BE2C (cell line): ENCODE measurements at regions not wholly inside any gene's neighbourhood (a gene's known extent, or its start where the extent isn't known, plus 50 kb on each side); places are given as distances from the start of the nearest gene placed in this dataset.
"Not testable (repeated sequence)": the region's sequence is repeated elsewhere in the genome, so short reads cannot be mapped to it uniquely, and the experiment has no call there.

Source experiments
- DNase-seq: peaks from one replicate; pipeline ENCODE4 v3.0.0-alpha.2; 2020
- H3K27me3 ChIP-seq: fragments of 250-450 bp; sonication (Bioruptor Pico); 2 replicates; pipeline ENCODE4 v1.5.1; 2020; ENCODE audit warnings: mild to moderate bottlenecking
- H3K36me3 ChIP-seq: fragments of 250-450 bp; sonication (Bioruptor Pico); 2 replicates; pipeline ENCODE4 v1.5.1; 2020; ENCODE audit warnings: mild to moderate bottlenecking
- H3K4me1 ChIP-seq: fragments of 250-450 bp; sonication (Bioruptor Pico); 2 replicates; pipeline ENCODE4 v1.5.1; 2020
- H3K4me3 ChIP-seq: 2 replicates; pipeline ENCODE4 v1.5.1; 2011; ENCODE audit warnings: low read depth, low read length
- H3K9me3 ChIP-seq: fragments of 250-450 bp; sonication (Bioruptor Pico); 2 replicates; pipeline ENCODE4 v1.5.1; 2020
- CTCF ChIP-seq: IDR thresholded peaks from 2 replicates; pipeline ENCODE4 v1.5.1; 2012; ENCODE audit warnings: mild to moderate bottlenecking, low read depth, low read length

GRCh38 chr2:57022496-57022895 is 838.7 kb downstream of the CCDC85A start:
- Histone ChIP-seq H3K4me3 (no peak overlapping the region), H3K4me1 (no peaks in the 10 kb centered on the region), H3K27me3 (no peaks in the 10 kb centered on the region), H3K9me3 (no peaks in the 10 kb centered on the region), H3K36me3 (no peaks in the 10 kb centered on the region)
- no peak for DNase-seq
- TF ChIP-seq CTCF, result no peak

GRCh38 chr2:57044931-57045635 is 861.3 kb downstream of the CCDC85A start:
- Histone ChIP-seq H3K4me1 (no peaks in the 10 kb centered on the region), H3K9me3 (no peaks in the 10 kb centered on the region), H3K27me3 (no peaks in the 10 kb centered on the region), H3K36me3 (no peaks in the 10 kb centered on the region), H3K4me3 (no peak overlapping the region)
- no peak for TF ChIP-seq CTCF
- DNase-seq, result no peak

- H3K4me1 ChIP-seq, result no peaks in the 10 kb centered on the region
- no peaks in the 10 kb centered on the region for H3K36me3 ChIP-seq
- no peaks in the 10 kb centered on the region for H3K9me3 ChIP-seq
- no peak overlapping the region for H3K4me3 ChIP-seq
- DNase-seq, result no peak
- H3K27me3 ChIP-seq, result no peaks in the 10 kb centered on the region
- no peak for TF ChIP-seq CTCF
These were observed 865.5 kb downstream of the CCDC85A start for GRCh38 chr2:57049273-57049672.

GRCh38 chr2:57050007-57050406 is 866.2 kb downstream of the CCDC85A start:
- H3K4me1 ChIP-seq, result no peaks in the 10 kb centered on the region
- TF ChIP-seq CTCF, result no peak
- H3K9me3 ChIP-seq, result no peaks in the 10 kb centered on the region
- no peak for DNase-seq
- H3K27me3 ChIP-seq, result no peaks in the 10 kb centered on the region
- H3K36me3 ChIP-seq, result no peaks in the 10 kb centered on the region
- H3K4me3 ChIP-seq, result no peak overlapping the region

- not testable (repeated sequence) for H3K4me3 ChIP-seq, H3K27me3 ChIP-seq, H3K36me3 ChIP-seq, H3K4me1 ChIP-seq, DNase-seq, H3K9me3 ChIP-seq
These were observed 882.5 kb downstream of the CCDC85A start for GRCh38 chr2:57066301-57066700.

GRCh38 chr2:57075226-57075625 is 891.4 kb downstream of the CCDC85A start:
- no peaks in the 10 kb centered on the region for H3K36me3 ChIP-seq
- no peak for TF ChIP-seq CTCF
- no peak for DNase-seq

More at GRCh38 chr2:57075226-57075625, 891.4 kb downstream of the CCDC85A start:
- H3K9me3 ChIP-seq, result no peaks in the 10 kb centered on the region
- H3K27me3 ChIP-seq, result no peaks in the 10 kb centered on the region
- H3K4me1 ChIP-seq, result no peaks in the 10 kb centered on the region
- no peak overlapping the region for H3K4me3 ChIP-seq
